Naive B cell (primary cell): ENCODE measurements at regions not wholly inside any gene's neighbourhood (a gene's known extent, or its start where the extent isn't known, plus 50 kb on each side); places are given as distances from the start of the nearest gene placed in this dataset.

Experiments used
- ATAC-seq, 2 donors: fragments of 150-1000 bp; cut with Tn5 transposase; 2 replicates each; pipeline ENCODE4 v1.10.0; 2021; ENCODE audit warnings: low read depth in 2 of 2, mild to moderate bottlenecking in 2 of 2, moderate library complexity in 2 of 2
- DNase-seq: peaks from one replicate; pipeline ENCODE4 v3.0.0; 2022
- H3K27ac Mint-ChIP-seq, 6 donors: one replicate each; pipeline ENCODE4 v1.8.0; 2020 to 2022; ENCODE audit warnings: mild to moderate bottlenecking in 6 of 6, mixed read lengths in 6 of 6, moderate library complexity in 5 of 6, inconsistent platforms in 2 of 6
- H3K27me3 Mint-ChIP-seq, 3 donors: one replicate each; pipeline ENCODE4 v1.8.0; 2021 to 2022; ENCODE audit warnings: mixed read lengths in 3 of 3, mild to moderate bottlenecking in 1 of 3
- H3K36me3 Mint-ChIP-seq, 2 donors: one replicate each; pipeline ENCODE4 v1.8.0; 2020 to 2022; ENCODE audit warnings: mixed read lengths in 2 of 2, inconsistent platforms in 1 of 2, mild to moderate bottlenecking in 1 of 2
- H3K4me1 Mint-ChIP-seq, 3 donors: one replicate each; pipeline ENCODE4 v1.8.0; 2020 to 2022; ENCODE audit warnings: mixed read lengths in 3 of 3, inconsistent platforms in 1 of 3, mild to moderate bottlenecking in 1 of 3, moderate library complexity in 1 of 3
- H3K4me3 Mint-ChIP-seq, 8 donors: one replicate each; pipeline ENCODE4 v1.8.0; 2020 to 2022; ENCODE audit warnings: mild to moderate bottlenecking in 8 of 8, mixed read lengths in 8 of 8, moderate library complexity in 8 of 8, inconsistent platforms in 2 of 8
- H3K9me3 Mint-ChIP-seq, 7 donors: one replicate each; pipeline ENCODE4 v1.8.0; 2020 to 2022; ENCODE audit warnings: mixed read lengths in 7 of 7, mild to moderate bottlenecking in 5 of 7, inconsistent platforms in 2 of 7, moderate library complexity in 1 of 7

DNA sequence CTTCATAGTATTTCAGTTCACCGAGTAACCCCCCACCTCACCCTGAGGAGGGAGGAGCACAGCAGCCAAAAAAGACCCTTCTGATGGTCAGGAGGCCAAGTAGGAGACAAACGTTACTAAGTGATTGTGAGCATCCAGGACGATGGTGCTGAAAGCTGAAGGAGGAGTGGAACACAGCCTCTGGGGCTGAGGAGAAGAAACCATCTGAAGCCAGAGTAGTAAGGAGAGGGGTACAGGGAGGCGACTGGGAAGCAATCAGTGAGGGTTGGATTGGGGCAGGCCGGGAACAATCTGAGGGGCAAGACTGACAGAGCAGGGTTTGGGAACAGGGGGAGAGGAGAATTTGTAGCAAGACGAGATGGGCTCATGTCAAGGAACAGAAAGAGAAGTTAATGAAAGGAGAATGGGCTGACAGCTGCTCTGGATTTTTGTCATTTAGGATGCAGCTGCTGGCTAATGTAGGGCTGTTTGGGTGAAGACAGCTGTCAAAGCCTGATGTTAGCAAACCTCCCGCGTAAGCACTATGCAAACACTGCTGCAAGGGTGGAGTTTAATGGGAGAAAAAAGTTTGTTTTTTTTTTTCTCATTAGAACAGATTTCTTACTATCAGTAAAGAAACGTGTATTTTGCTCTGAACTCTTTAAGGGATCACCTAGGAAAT, 622.2 kb downstream of the EDEM1 start:
- Mint-ChIP-seq H3K9me3 (no peaks in the 10 kb centered on the region), H3K4me3 (no peak overlapping the region), H3K27me3 (peaks cover 0 to 3% (median 0%) of the 10 kb centered on the region in 3 donors), H3K27ac (peak overlapping the region in 1 of 6 donors; percentile 10), H3K4me1 (no peaks in the 10 kb centered on the region), H3K36me3 (no peaks in the 10 kb centered on the region)
- ATAC-seq = no peak
- DNase-seq = no peak

DNA sequence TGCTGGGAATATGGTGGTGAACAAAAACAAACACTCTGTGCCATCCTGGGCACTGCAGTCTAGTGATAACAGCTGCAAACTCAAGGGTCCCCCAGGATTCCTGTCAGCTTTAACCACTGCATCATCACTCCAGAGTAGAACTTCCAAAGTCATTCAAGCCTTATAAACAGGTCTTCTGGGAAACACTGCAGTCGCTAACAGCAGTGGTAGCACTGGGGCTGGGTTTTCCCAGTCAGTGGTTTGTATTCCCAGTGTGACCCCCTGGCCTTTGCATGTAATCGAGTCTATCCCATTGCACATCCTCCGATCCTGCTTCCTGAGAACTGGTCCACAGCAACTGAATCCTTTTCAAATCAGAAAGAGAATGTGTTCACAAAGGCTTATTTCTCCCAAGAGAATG, 623.5 kb downstream of the EDEM1 start:
- ATAC-seq (no peak), DNase-seq (no peak)
- H3K4me1 Mint-ChIP-seq = no peaks in the 10 kb centered on the region
- no peak overlapping the region for H3K4me3 Mint-ChIP-seq
- H3K36me3 Mint-ChIP-seq = no peaks in the 10 kb centered on the region
- H3K27ac Mint-ChIP-seq = no peak overlapping the region
- no peaks in the 10 kb centered on the region for H3K9me3 Mint-ChIP-seq
- H3K27me3 Mint-ChIP-seq = peaks cover 0 to 3% (median 0%) of the 10 kb centered on the region in 3 donors

DNA sequence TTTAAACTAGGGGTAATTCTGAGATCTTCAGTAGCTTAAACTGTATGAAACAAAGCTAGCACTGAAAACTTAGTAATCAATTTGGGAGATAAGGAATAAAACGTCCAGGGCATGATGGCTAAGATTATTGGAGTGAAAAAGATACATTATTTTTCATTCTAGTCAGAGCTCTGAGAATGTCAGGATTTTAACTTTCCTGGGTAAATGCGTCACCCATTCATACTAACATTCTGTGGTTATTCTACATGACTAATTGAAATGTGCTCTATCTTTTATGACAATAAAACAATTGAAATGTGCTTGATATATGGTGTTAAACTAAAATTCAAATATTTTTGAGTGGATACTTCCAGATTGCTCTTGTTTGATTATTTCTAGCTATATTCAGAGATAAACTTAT, 626.0 kb downstream of the EDEM1 start:
- DNase-seq (no peak), ATAC-seq (no peak)
- H3K36me3 Mint-ChIP-seq = no peaks in the 10 kb centered on the region
- H3K4me1 Mint-ChIP-seq = no peaks in the 10 kb centered on the region
- H3K9me3 Mint-ChIP-seq = peaks cover 0 to 4% (median 0%) of the 10 kb centered on the region in 7 donors
- peaks cover 0 to 3% (median 0%) of the 10 kb centered on the region in 3 donors for H3K27me3 Mint-ChIP-seq
- no peak overlapping the region for H3K4me3 Mint-ChIP-seq
- H3K27ac Mint-ChIP-seq = no peak overlapping the region

DNA sequence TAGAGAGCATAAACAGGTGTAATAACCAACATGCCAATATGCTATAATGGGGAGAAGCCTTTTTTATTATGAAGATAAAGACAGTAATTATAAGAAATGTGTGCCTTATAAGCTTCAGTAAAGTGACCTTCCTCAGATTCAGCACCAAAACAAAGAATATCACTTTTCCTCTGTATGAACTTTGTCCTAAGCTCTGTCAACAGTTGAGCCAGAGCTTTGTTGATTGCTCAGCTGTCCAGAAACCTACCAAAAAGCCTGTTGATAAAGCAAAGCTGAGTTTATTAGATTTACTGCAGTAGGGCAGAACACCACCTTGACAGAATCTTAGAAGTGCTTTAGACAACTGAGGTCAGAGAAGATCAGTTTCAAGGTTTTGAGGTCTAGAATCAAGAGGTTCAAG, 635.3 kb downstream of the EDEM1 start:
- Mint-ChIP-seq H3K27me3 (no peaks in the 10 kb centered on the region), H3K27ac (no peak overlapping the region), H3K9me3 (peaks cover 3 to 13% (median 8%) of the 10 kb centered on the region in 7 donors), H3K4me3 (no peak overlapping the region), H3K4me1 (no peaks in the 10 kb centered on the region), H3K36me3 (peaks cover 0 to 4% of the 10 kb centered on the region in 2 donors)
- DNase-seq = no peak
- no peak for ATAC-seq

DNA sequence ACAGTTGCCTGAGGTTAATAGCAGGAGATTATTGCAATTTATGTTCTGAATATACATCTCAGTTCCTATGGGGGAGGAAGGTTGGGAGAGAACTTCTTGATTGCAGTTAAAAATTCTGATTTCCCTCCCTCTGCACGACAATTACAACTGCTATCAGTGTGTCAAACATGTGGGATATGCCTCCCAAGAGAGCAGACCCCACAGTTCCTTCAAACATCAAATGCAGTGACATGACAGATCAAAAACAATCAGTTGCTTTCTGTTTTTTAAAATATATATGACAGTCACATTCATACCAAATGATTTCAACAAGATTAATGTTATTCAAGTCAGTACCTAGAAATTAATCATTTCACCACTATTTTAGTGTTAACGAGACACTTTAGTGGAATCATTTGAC, 639.0 kb downstream of the EDEM1 start:
- peaks cover 0 to 3% (median 0%) of the 10 kb centered on the region in 3 donors for H3K27me3 Mint-ChIP-seq
- H3K9me3 Mint-ChIP-seq = peaks cover 8 to 22% (median 15%) of the 10 kb centered on the region in 7 donors
- H3K27ac Mint-ChIP-seq = no peak overlapping the region
- no peak overlapping the region for H3K4me3 Mint-ChIP-seq
- ATAC-seq (no peak), DNase-seq (no peak)
- no peaks in the 10 kb centered on the region for H3K4me1 Mint-ChIP-seq
- H3K36me3 Mint-ChIP-seq = peaks cover 0 to 8% of the 10 kb centered on the region in 2 donors

DNA sequence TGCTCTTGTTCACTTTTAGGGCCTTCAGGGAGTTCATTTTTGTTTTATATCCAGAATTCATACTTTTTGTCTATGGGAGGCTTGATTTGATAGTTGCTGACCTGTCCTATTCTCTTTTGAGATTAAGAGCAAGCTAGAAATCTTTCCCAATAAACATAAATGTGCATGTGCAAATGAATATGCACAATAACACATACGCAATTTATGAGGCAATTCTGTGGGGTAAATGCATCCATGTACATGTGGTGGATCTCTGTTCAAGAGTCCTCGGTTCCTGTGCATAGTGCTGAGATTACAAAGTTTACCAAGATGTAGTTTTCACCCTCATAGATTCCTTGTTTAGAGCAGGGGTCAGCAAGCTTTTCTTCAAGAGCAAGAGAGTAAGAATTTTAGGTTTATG, 640.7 kb downstream of the EDEM1 start:
- Mint-ChIP-seq H3K27me3 (peaks cover 0 to 3% (median 0%) of the 10 kb centered on the region in 3 donors), H3K36me3 (peaks cover 0 to 8% of the 10 kb centered on the region in 2 donors), H3K27ac (no peak overlapping the region), H3K4me1 (no peaks in the 10 kb centered on the region), H3K4me3 (no peak overlapping the region), H3K9me3 (peaks cover 8 to 22% (median 15%) of the 10 kb centered on the region in 7 donors)
- no peak for DNase-seq
- ATAC-seq = no peak

DNA sequence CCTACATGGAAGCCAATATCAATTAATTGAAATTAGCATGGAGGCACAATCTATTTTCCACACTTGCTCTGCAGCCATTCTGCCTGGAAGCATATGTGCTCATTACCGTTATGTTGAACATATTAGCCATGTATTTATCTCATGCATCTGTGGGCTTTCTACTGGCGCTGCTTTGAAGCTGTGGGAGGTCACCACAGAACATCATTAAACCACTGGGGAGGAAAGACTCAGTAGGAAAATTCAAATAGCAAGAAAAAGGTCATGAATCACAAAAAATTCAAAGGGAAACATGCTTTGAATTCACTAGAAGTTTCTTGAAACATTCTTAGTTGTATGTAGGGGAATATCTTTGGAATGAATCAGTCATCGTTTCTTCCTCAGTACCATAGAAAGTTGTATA, 652.5 kb downstream of the EDEM1 start:
- Mint-ChIP-seq H3K27me3 (no peaks in the 10 kb centered on the region), H3K9me3 (peaks cover 0 to 5% (median 4%) of the 10 kb centered on the region in 7 donors), H3K4me3 (no peak overlapping the region), H3K4me1 (no peaks in the 10 kb centered on the region), H3K36me3 (no peaks in the 10 kb centered on the region), H3K27ac (no peak overlapping the region)
- DNase-seq = no peak
- no peak for ATAC-seq

DNA sequence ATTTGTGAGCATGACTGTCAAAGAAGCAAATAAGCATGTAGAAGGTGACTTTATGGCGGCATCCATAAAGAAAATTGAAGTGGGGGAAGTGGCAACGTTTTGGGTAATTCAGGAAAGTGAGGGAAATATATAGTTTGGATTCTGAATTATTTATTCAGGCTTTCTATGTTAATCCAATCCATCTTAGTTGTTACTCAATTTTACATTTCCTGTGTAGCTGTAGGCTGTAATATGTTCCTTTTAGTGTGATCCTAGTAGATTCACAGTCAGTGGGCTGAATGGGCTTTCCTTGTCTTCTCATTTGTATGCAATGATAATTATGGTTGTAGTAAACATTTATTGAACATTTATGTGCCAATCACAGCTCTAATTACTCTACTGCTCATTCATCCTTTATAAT, 654.1 kb downstream of the EDEM1 start:
- no peak for ATAC-seq
- DNase-seq = no peak
- Mint-ChIP-seq H3K27me3 (no peaks in the 10 kb centered on the region), H3K9me3 (peaks cover 0 to 6% (median 4%) of the 10 kb centered on the region in 7 donors), H3K27ac (no peak overlapping the region), H3K4me1 (no peaks in the 10 kb centered on the region), H3K36me3 (no peaks in the 10 kb centered on the region), H3K4me3 (no peak overlapping the region)

DNA sequence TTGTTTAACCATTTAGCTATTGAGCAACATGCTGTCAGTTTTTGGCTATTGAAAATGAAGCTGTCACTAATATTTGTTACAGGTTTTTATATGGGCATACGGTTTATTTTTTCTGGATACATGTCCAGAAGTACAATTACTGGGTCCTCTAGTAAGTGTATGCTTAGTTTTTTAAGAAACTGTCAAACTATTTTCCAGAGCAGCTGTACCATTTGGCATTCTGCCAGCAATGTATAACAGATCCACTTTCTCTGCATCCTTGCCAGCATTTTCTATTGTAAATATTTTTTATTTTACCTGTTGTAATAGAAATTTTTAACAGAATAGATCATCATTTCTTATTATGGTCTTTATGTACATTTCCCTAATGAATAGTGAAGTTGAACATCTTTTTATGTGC, 658.8 kb downstream of the EDEM1 start:
- DNase-seq (no peak), ATAC-seq (no peak)
- Mint-ChIP-seq H3K27me3 (no peaks in the 10 kb centered on the region), H3K4me3 (no peak overlapping the region), H3K4me1 (no peaks in the 10 kb centered on the region), H3K36me3 (no peaks in the 10 kb centered on the region), H3K27ac (no peak overlapping the region), H3K9me3 (peaks cover 0 to 5% (median 1%) of the 10 kb centered on the region in 7 donors)

DNA sequence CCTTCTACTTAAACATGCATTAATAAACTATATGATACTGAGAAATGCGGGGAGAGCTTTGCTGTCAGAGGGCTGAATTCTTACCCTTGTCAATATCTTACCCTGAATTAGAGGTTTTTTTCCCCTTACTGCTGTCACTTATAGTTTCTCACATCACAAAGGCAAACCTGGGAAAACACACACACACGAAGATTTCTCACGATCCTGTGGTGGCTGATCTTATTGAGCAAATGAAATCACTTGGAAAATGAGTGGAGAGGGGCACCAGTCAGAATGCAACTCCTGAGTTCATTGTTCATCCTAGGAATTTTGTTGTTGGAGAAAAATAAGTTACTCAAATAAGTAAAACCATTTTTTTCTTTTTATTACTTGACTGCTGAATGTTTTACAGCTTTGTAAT, 673.6 kb downstream of the EDEM1 start:
- no peaks in the 10 kb centered on the region for H3K4me1 Mint-ChIP-seq
- H3K27ac Mint-ChIP-seq = no peak overlapping the region
- H3K4me3 Mint-ChIP-seq = no peak overlapping the region
- peaks cover 0 to 4% (median 0%) of the 10 kb centered on the region in 7 donors for H3K9me3 Mint-ChIP-seq
- H3K27me3 Mint-ChIP-seq = no peaks in the 10 kb centered on the region
- ATAC-seq (no peak), DNase-seq (no peak)
- no peaks in the 10 kb centered on the region for H3K36me3 Mint-ChIP-seq

DNA sequence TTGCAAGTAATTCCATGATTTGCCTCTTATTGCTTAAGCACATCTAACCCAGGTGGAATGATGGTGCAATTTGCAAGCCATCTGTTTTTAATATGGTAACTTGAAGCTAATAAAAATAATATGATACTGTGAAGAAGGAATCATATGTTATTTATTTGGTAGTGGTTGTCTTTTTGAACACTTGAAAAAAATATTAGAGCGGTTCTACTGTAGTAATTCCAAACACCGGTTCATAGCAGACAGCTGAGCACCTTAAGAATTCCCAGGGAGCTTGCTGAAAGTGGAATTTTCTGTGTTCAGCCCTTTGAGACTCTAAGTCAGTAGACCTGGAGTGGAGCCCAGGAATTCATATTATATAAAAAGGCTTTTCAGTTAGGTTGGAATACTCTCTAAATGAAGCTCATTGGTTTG, 687.4 kb downstream of the EDEM1 start:
- ATAC-seq = no peak
- Mint-ChIP-seq H3K4me3 (no peak overlapping the region), H3K27me3 (no peaks in the 10 kb centered on the region), H3K27ac (no peak overlapping the region), H3K9me3 (peaks cover 0 to 16% (median 5%) of the 10 kb centered on the region in 7 donors), H3K36me3 (no peaks in the 10 kb centered on the region), H3K4me1 (no peaks in the 10 kb centered on the region)
- DNase-seq = no peak

DNA sequence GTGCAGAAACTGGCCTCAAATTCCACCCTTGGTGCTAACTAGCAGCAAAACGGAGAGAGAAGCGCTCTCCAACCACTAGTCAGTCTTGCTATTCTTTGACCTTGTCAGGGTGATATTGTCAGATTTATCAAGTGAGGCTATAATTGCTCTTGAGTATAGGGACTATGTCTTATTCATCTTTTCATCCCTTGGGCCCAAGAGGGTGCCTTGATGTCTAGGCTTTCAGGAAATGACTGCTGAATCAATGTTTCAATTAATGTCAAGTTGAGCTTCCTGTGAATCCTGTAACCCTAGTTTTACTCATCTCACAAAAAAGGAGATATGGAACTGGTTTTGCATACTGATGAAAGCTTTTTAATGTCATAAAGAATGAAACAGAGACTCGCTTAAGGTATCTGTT, 701.3 kb downstream of the EDEM1 start:
- H3K9me3 Mint-ChIP-seq = peaks cover 0 to 5% (median 0%) of the 10 kb centered on the region in 7 donors
- DNase-seq (no peak), ATAC-seq (no peak)
- H3K27ac Mint-ChIP-seq = no peak overlapping the region
- H3K36me3 Mint-ChIP-seq = no peaks in the 10 kb centered on the region
- no peaks in the 10 kb centered on the region for H3K27me3 Mint-ChIP-seq
- no peak overlapping the region for H3K4me3 Mint-ChIP-seq
- H3K4me1 Mint-ChIP-seq = no peaks in the 10 kb centered on the region

DNA sequence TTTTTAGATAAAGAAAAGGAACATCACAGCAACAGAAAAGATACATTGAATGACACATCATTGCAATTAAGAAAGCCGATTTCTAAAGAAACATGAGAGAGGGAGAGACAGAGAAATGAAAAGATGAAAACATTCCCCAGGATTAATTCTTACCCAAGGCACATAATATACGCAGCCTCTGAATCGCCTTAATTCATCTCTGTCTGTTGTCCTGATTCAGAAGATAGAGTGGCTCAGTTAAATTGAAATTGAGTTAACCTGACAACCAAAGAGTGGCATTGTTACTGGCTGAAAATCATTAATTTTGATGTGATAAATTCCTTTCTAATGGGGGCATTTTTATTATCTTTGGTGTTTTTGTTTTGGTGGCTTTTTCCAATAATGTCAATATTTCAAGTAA, 701.9 kb downstream of the EDEM1 start:
- ATAC-seq (no peak), DNase-seq (no peak)
- Mint-ChIP-seq H3K9me3 (peaks cover 0 to 5% (median 0%) of the 10 kb centered on the region in 7 donors), H3K36me3 (no peaks in the 10 kb centered on the region), H3K27ac (no peak overlapping the region), H3K27me3 (no peaks in the 10 kb centered on the region), H3K4me3 (no peak overlapping the region), H3K4me1 (no peaks in the 10 kb centered on the region)

DNA sequence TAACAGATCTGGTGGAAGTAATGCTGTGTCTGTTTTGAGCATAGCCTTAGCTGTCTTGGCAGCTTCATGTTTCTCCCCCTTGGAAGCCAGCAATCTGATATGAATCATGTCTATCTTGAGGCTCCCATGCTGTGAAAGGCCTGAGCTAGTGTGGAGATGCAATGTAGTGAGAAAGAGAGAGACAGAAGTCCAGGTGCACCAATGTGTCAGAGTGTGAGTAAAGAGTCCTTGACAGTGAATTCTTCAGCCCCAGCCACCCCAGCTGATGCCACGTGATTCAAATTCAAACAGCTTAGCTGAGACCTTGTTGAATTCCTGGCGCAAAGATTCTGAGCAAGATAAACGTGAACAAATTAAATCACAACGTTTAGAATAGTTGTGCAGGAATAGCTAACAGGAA, 704.2 kb downstream of the EDEM1 start:
- Mint-ChIP-seq H3K4me1 (no peaks in the 10 kb centered on the region), H3K27ac (no peak overlapping the region), H3K4me3 (peak overlapping the region in 1 of 8 donors; percentile 23), H3K27me3 (no peaks in the 10 kb centered on the region), H3K9me3 (peaks cover 0 to 5% (median 0%) of the 10 kb centered on the region in 7 donors), H3K36me3 (no peaks in the 10 kb centered on the region)
- DNase-seq (no peak), ATAC-seq (no peak)

DNA sequence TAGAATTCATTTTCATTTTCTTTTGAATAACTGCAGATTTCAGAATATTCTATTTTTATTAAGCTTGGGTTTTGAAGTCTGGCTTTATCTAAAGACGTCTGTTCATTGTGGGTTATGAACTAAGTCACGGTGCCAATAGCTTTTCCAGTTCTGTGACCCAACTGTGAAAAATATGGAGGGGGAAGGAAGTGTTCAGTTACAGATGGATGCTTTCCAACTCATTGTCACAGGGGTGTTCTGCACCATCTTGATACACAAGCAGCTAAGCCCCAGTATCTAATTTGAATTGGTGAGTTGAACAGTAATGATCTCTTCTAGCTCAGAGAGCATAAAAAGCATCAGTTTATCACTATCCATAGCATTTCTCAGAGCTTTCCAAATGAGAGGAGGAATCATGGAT, 710.6 kb downstream of the EDEM1 start:
- ATAC-seq (no peak), DNase-seq (no peak)
- H3K9me3 Mint-ChIP-seq = peaks cover 0 to 4% (median 2%) of the 10 kb centered on the region in 7 donors
- no peaks in the 10 kb centered on the region for H3K36me3 Mint-ChIP-seq
- H3K27ac Mint-ChIP-seq = no peak overlapping the region
- H3K4me3 Mint-ChIP-seq = no peak overlapping the region
- no peaks in the 10 kb centered on the region for H3K27me3 Mint-ChIP-seq
- H3K4me1 Mint-ChIP-seq = no peaks in the 10 kb centered on the region
